Fibroblast of skin of scalp (primary cell): ENCODE measurements at regions not wholly inside any gene's neighbourhood (a gene's known extent, or its start where the extent isn't known, plus 50 kb on each side); places are given as distances from the start of the nearest gene placed in this dataset.

ENCODE experiments used
- DNase-seq: peaks from one replicate; pipeline ENCODE4 v3.0.0-alpha.2; 2013

DNA sequence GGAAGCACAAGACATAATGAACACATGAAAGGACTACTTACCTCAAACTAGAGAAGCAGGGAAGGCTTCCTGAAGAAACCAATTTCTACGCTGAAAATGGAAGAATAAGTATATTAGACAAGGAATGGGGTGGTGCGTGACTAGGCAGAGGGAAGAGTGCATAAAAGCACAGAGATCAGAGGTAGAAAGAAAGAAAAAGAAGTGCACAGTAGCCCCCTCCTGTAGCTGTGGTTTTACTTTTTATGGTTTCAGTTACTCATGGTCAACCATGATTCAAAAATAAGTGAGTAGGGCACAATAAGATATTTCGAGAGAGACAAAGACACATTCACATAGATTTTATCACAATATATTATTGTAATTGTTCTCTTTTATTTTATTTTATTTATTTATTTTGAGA lies 934.5 kb upstream of the INTU start:
- no peak for DNase-seq

- DNase-seq, result peak; percentile 60
Observed at GRCh38 chr4:126701756-126702155, 931.0 kb upstream of the INTU start.

GRCh38 chr4:126702747-126703146 lies 930.0 kb upstream of the INTU start:
- DNase-seq, result no peak

- DNase-seq, result peak; percentile 82
Observed at GRCh38 chr4:126705266-126705665, 927.5 kb upstream of the INTU start.

GRCh38 chr4:126708716-126709115 lies 924.0 kb upstream of the INTU start:
- DNase-seq, result no peak

- no peak for DNase-seq
Observed at GRCh38 chr4:126710935-126711334, 921.8 kb upstream of the INTU start.

GRCh38 chr4:126715067-126715466 lies 917.7 kb upstream of the INTU start:
- DNase-seq, result no peak

DNA sequence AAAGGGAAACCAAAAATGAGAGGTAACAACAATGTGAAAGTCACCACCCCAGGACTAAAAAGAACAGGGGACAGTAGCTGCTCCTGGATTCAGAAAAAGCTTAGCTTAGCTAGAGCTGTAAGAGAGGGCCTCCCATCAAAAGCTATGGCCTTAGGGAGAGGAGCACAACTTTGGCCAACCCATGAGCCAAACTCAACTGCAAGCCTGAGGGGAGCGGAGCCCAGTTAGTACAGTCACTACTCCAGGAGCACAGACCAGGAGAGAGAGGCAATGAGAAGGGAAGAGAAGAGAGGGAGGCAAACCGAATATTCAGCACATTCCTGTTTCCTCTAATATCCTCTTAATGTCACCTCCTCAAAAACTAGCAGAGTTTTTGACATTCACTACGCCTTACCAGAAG lies 917.1 kb upstream of the INTU start:
- DNase-seq, result no peak

GRCh38 chr4:126718136-126718535 lies 914.6 kb upstream of the INTU start:
- DNase-seq, result no peak

- peak; percentile 22 for DNase-seq
Observed at GRCh38 chr4:126719852-126720251, 912.9 kb upstream of the INTU start.

GRCh38 chr4:126725906-126726305 lies 906.9 kb upstream of the INTU start:
- DNase-seq, result no peak

DNA sequence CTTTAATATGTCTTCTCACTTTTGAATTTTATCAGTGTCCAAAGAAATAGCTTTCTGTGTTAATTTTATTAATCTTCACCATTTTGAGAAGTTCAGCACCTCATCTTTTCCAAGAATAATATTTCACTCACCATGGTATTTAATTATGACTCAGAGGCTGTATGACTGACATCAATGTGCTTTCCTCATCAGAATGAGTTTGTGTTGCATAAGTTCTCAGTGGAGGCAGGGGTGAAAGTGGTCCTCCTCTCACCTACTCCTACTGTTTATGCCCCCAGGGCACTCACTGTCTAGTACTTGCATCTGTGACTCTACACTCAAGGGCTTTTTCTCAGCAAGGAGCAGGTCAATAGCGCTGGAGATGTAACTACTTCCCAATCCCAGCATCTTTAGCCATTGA lies 905.3 kb upstream of the INTU start:
- peak; percentile 64 for DNase-seq

DNA sequence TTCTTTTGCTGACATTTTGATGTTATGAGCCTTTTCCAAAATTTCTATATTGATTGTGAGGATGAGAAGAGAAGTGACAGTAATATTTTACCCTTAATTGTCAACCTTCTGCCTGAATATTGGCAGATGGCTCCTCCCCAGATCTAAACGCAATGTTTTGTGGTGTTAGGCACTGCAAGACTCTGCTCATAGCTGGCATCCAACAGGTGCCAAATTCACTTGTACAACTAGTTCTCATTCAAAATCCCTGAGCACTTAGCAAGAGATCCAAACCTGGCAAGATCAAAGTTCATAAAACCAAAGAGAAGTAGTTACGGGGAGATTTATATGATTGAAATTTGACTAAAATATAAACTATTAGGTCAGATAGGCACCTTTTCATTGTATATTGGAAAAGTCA lies 901.7 kb upstream of the INTU start:
- no peak for DNase-seq

- DNase-seq, result no peak
Observed at GRCh38 chr4:126733301-126733700, 899.5 kb upstream of the INTU start.

- no peak for DNase-seq
Observed at GRCh38 chr4:126734465-126734864, 898.3 kb upstream of the INTU start.

DNA sequence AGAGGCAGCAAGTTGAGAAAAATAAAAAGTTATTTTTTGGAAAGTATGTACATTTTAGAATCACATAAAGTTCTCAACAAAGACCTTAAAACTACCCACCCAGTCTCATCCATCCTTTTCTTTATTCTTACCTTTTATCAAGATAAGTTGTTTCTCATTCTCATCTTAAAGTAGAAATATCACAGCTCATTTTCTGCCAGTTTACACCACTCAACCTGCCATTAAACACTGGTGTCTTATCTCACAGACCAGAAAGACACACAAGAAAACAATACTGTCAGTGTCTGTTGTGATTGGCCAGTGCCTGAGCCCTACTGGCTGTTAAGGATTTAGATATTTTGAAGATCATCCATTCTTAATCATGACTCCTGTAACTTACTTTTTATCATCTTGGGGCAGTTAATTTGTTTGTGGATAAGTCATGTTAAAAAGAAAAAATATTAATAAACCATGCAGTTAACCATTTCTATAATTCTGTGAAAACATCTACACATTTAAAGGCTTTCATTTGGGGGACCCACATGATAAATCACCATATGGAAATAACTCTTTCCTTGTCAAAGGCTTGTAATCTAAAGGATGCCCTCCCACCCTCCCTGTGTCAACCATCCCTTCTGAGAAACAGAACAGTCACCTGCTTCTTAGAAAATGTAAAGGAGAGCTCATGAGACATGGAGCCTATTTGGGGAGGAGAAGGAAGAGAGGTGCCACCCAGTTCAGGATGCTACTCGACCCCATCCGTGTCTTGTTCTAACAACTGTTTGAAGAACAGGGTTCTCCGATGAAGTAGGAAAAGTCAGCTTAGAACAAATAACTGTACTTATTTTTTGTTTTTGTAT lies 897.2 kb upstream of the INTU start:
- no peak for DNase-seq

DNA sequence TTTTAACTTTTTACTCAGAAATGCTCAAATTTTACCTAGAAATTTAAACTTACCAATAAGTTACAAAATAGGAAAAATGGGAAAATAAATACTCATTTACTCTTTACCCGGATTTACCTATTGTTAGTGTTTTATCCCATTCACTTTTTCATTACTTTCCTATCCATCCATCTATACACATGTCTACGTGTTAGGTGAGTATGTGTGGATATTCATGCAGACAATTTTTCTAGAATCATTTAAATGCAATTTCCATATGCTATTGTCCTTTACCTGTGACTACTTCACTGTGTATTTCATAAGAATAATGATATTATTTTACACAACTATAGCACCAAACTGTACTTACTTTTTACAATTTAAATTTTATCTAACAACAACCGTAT lies 896.6 kb upstream of the INTU start:
- no peak for DNase-seq

DNA sequence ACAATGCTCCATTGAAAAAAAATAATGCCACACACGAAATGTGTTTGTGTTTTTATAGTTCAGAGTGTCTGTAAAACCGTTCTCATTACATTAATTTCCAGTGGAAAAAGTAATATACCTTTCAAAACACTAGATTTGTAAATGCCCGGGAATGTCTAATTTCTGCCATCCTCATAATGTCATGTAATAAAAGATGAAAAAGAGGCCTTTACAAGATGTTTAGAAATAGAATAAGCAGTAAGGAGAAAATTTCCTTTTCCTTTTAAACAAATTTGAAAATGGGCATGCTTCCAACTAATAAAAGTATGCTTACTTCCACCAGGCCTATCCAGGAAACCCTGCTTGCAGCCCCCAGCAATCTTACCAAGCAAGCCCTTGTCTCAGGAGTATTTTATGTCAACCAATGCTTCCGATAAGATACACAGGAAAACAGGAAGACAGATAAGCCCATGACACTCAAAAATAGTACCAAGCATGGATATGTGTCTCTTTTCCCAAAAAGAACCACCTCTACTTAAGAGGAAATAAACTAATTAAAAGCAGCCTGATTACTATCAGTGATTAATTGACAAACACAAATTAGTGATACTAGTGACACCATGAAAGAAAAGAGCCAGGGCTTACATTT lies 894.7 kb upstream of the INTU start:
- no peak for DNase-seq

GRCh38 chr4:126738527-126738923 lies 894.2 kb upstream of the INTU start:
- no peak for DNase-seq

DNA sequence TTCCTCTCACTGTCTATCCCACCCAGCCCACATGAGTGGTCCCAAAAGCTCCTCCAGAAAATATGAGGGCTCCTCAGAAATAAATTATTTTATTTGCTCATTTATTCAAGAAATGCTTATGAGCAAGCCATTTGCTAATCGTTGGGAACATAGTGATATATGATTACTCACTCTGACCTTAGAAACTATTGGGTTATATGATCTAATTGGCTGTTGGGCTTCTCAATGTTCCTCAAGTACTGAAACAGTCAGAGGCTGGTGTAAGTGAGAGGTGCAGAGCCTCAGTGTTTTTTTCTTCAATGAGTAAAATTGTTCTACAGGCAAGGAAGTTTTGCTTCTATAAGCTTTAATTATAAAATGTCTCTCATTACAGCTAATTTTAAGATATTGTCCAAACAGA lies 893.8 kb upstream of the INTU start:
- no peak for DNase-seq

- no peak for DNase-seq
Observed at GRCh38 chr4:126740687-126741086, 892.1 kb upstream of the INTU start.

GRCh38 chr4:126742048-126742447 lies 890.7 kb upstream of the INTU start:
- no peak for DNase-seq

GRCh38 chr4:126742885-126743284 lies 889.9 kb upstream of the INTU start:
- no peak for DNase-seq

GRCh38 chr4:126748736-126749135 lies 884.0 kb upstream of the INTU start:
- DNase-seq, result peak; percentile 50
